GM23338 (cell line): ENCODE measurements at regions not wholly inside any gene's neighbourhood (a gene's known extent, or its start where the extent isn't known, plus 50 kb on each side); places are given as distances from the start of the nearest gene placed in this dataset.

Experiments
- ATAC-seq: fragments of 200-7000 bp; cut with Tn5 transposase; 3 replicates; pipeline ENCODE4 v1.9.1; 2020
- DNase-seq: peaks from one replicate; pipeline ENCODE4 v3.0.0-alpha.2; 2015; ENCODE audit warnings: low spot score
- H2AFZ ChIP-seq: fragments of 200-600 bp; sonication (generic); 2 replicates; pipeline ENCODE4 v1.8.0; 2016; ENCODE audit warnings: antibody characterized with exemption, mild to moderate bottlenecking, moderate library complexity
- H3F3A ChIP-seq: fragments of 200-600 bp; sonication (generic); replicated peaks from 2 replicates; pipeline ENCODE4 v1.8.0; 2017; ENCODE audit warnings: antibody characterized with exemption, mixed run types, low read depth
- H3K27ac ChIP-seq: fragments of 200-600 bp; sonication (generic); 2 replicates; pipeline ENCODE4 v1.6.1; 2016; ENCODE audit warnings: low read depth
- H3K27me3 ChIP-seq: fragments of 200-600 bp; sonication (generic); 2 replicates; pipeline ENCODE4 v1.8.0; 2016; ENCODE audit warnings: mild to moderate bottlenecking, mixed run types, moderate library complexity; ENCODE audit not compliant: insufficient read depth
- H3K36me3 ChIP-seq: fragments of 200-600 bp; sonication (generic); 2 replicates; pipeline ENCODE4 v1.8.0; 2016; ENCODE audit warnings: mild to moderate bottlenecking; ENCODE audit not compliant: insufficient read depth
- H3K4me1 ChIP-seq: fragments of 200-600 bp; sonication (generic); 2 replicates; pipeline ENCODE4 v1.8.0; 2016; ENCODE audit warnings: mild to moderate bottlenecking, moderate library complexity; ENCODE audit not compliant: insufficient read depth
- H3K4me2 ChIP-seq: fragments of 200-600 bp; sonication (generic); 2 replicates; pipeline ENCODE4 v1.7.1; 2017; ENCODE audit warnings: mixed run types
- H3K4me3 ChIP-seq: fragments of 200-600 bp; sonication (generic); 2 replicates; pipeline ENCODE4 v1.6.1; 2016; ENCODE audit warnings: mixed run types
- H3K79me2 ChIP-seq: fragments of 200-600 bp; sonication (generic); replicated peaks from 2 replicates; pipeline ENCODE4 v1.8.0; 2017; ENCODE audit warnings: mild to moderate bottlenecking; ENCODE audit not compliant: insufficient read depth
- H3K9me2 ChIP-seq: fragments of 200-600 bp; sonication (generic); 2 replicates; pipeline ENCODE4 v1.8.0; 2017; ENCODE audit not compliant: insufficient read depth
- H4K20me1 ChIP-seq: fragments of 200-600 bp; sonication (generic); replicated peaks from 2 replicates; pipeline ENCODE4 v1.8.0; 2017; ENCODE audit warnings: mild to moderate bottlenecking; ENCODE audit not compliant: insufficient read depth
- H3K27ac Mint-ChIP-seq: 2 replicates; pipeline ENCODE4 v1.8.0; 2020; ENCODE audit warnings: inconsistent platforms, mild to moderate bottlenecking, moderate library complexity, mixed read lengths
- H3K27me3 Mint-ChIP-seq: 3 replicates; pipeline ENCODE4 v1.8.0; 2022; ENCODE audit warnings: low read depth, mild to moderate bottlenecking, moderate library complexity, mixed read lengths, inconsistent platforms; ENCODE audit not compliant: insufficient read depth, poor library complexity
- H3K36me3 Mint-ChIP-seq: 3 replicates; pipeline ENCODE4 v1.8.0; 2021; ENCODE audit warnings: low read depth, mild to moderate bottlenecking, inconsistent platforms, moderate library complexity, mixed read lengths
- H3K4me1 Mint-ChIP-seq: 3 replicates; pipeline ENCODE4 v1.8.0; 2020; ENCODE audit warnings: mild to moderate bottlenecking, inconsistent platforms, mixed read lengths
- H3K4me3 Mint-ChIP-seq: 3 replicates; pipeline ENCODE4 v1.8.0; 2021; ENCODE audit warnings: moderate library complexity, mild to moderate bottlenecking, inconsistent platforms, mixed read lengths
- H3K9me3 Mint-ChIP-seq: 3 replicates; pipeline ENCODE4 v1.8.0; 2020; ENCODE audit warnings: moderate library complexity, mild to moderate bottlenecking, inconsistent platforms, mixed read lengths
- CREB1 ChIP-seq: fragments of 250-450 bp; sonication (Bioruptor Pico); IDR thresholded peaks from 2 replicates; pipeline ENCODE4 v1.5.0; 2020; ENCODE audit warnings: low read depth, mild to moderate bottlenecking, moderate library complexity
- ETS1 ChIP-seq: IDR thresholded peaks from 2 replicates; pipeline ENCODE4 v1.6.1; 2016; ENCODE audit warnings: antibody characterized with exemption
- EZH2 ChIP-seq: fragments of 200-600 bp; sonication (generic); IDR thresholded peaks from one replicate; pipeline ENCODE4 v1.8.0; 2017; ENCODE audit warnings: antibody characterized with exemption, mild to moderate bottlenecking, low read depth; ENCODE audit not compliant: unreplicated experiment
- EZH2phosphoT487 ChIP-seq: fragments of 200-600 bp; sonication (generic); IDR thresholded peaks from one replicate; pipeline ENCODE4 v1.8.1; 2018; ENCODE audit warnings: antibody characterized with exemption; ENCODE audit not compliant: unreplicated experiment
- JUNB ChIP-seq: IDR thresholded peaks from one replicate; pipeline ENCODE4 v1.6.1; 2016; ENCODE audit warnings: antibody characterized with exemption; ENCODE audit not compliant: unreplicated experiment
- NANOG ChIP-seq: IDR thresholded peaks from 2 replicates; pipeline ENCODE4 v1.6.1; 2016; ENCODE audit warnings: antibody characterized with exemption, borderline replicate concordance
- POLR2AphosphoS5 ChIP-seq: IDR thresholded peaks from 2 replicates; pipeline ENCODE4 v1.6.1; 2016; ENCODE audit warnings: antibody characterized with exemption, low read depth
- REST ChIP-seq: IDR thresholded peaks from one replicate; pipeline ENCODE4 v1.6.1; 2018; ENCODE audit warnings: antibody characterized with exemption; ENCODE audit not compliant: unreplicated experiment
- STAT1 ChIP-seq: IDR thresholded peaks from one replicate; pipeline ENCODE4 v1.6.1; 2016; ENCODE audit warnings: antibody characterized with exemption; ENCODE audit not compliant: unreplicated experiment
- ZNF114 ChIP-seq: fragments of 250-450 bp; sonication (Bioruptor Pico); IDR thresholded peaks from 2 replicates; pipeline ENCODE4 v1.5.0; 2020; ENCODE audit warnings: mild to moderate bottlenecking, moderate library complexity
- ZNF331 ChIP-seq: fragments of 250-450 bp; sonication (Bioruptor Pico); IDR thresholded peaks from 2 replicates; pipeline ENCODE4 v1.5.0; 2020; ENCODE audit warnings: low read depth, mild to moderate bottlenecking, moderate library complexity
- TF ChIP-seq, protein P1 (sequence below): fragments of 250-450 bp; sonication (Bioruptor Pico); IDR thresholded peaks from 2 replicates; pipeline ENCODE4 v1.5.0; 2020; ENCODE audit warnings: mild to moderate bottlenecking, moderate library complexity
- TF ChIP-seq, protein P2 (sequence below), 2 experiments: fragments of 200-600 bp in 1 of 2; sonication (generic) in 1 of 2; conservative IDR thresholded peaks; 2 replicates each; pipeline versions ENCODE4 v1.5.1 to v1.6.1; 2016 to 2017; ENCODE audit warnings: antibody characterized with exemption in 2 of 2, low read depth in 2 of 2, mild to moderate bottlenecking in 2 of 2, moderate library complexity in 1 of 2

- H2AFZ ChIP-seq: no peak overlapping the region
- Mint-ChIP-seq H3K4me1 (peaks cover 7% of the 10 kb centered on the region), H3K27me3 (no peaks in the 10 kb centered on the region), H3K36me3 (peaks cover 6% of the 10 kb centered on the region; the same call in 1 of the 3 replicates), H3K9me3 (peaks cover 3% of the 10 kb centered on the region; the same call in 1 of the 3 replicates), H3K4me3 (no peak overlapping the region), H3K27ac (no peak overlapping the region)
- ATAC-seq: no peak
- H3F3A ChIP-seq: no peaks in the 10 kb centered on the region
- no peak overlapping the region for H3K27ac ChIP-seq
- H3K9me2 ChIP-seq: 0 out of 2 replicates have a peak, but pooled peaks cover 5% of the 10 kb centered on the region
- no peak for TF ChIP-seq NANOG
- TF ChIP-seq ZNF331 (CRISPR knock-in tag): no peak
- TF ChIP-seq STAT1: no peak
- no peak for TF ChIP-seq EZH2phosphoT487
- no peak for TF ChIP-seq CREB1 (CRISPR knock-in tag)
- no peak for TF ChIP-seq EZH2
- TF ChIP-seq, protein P1, sequence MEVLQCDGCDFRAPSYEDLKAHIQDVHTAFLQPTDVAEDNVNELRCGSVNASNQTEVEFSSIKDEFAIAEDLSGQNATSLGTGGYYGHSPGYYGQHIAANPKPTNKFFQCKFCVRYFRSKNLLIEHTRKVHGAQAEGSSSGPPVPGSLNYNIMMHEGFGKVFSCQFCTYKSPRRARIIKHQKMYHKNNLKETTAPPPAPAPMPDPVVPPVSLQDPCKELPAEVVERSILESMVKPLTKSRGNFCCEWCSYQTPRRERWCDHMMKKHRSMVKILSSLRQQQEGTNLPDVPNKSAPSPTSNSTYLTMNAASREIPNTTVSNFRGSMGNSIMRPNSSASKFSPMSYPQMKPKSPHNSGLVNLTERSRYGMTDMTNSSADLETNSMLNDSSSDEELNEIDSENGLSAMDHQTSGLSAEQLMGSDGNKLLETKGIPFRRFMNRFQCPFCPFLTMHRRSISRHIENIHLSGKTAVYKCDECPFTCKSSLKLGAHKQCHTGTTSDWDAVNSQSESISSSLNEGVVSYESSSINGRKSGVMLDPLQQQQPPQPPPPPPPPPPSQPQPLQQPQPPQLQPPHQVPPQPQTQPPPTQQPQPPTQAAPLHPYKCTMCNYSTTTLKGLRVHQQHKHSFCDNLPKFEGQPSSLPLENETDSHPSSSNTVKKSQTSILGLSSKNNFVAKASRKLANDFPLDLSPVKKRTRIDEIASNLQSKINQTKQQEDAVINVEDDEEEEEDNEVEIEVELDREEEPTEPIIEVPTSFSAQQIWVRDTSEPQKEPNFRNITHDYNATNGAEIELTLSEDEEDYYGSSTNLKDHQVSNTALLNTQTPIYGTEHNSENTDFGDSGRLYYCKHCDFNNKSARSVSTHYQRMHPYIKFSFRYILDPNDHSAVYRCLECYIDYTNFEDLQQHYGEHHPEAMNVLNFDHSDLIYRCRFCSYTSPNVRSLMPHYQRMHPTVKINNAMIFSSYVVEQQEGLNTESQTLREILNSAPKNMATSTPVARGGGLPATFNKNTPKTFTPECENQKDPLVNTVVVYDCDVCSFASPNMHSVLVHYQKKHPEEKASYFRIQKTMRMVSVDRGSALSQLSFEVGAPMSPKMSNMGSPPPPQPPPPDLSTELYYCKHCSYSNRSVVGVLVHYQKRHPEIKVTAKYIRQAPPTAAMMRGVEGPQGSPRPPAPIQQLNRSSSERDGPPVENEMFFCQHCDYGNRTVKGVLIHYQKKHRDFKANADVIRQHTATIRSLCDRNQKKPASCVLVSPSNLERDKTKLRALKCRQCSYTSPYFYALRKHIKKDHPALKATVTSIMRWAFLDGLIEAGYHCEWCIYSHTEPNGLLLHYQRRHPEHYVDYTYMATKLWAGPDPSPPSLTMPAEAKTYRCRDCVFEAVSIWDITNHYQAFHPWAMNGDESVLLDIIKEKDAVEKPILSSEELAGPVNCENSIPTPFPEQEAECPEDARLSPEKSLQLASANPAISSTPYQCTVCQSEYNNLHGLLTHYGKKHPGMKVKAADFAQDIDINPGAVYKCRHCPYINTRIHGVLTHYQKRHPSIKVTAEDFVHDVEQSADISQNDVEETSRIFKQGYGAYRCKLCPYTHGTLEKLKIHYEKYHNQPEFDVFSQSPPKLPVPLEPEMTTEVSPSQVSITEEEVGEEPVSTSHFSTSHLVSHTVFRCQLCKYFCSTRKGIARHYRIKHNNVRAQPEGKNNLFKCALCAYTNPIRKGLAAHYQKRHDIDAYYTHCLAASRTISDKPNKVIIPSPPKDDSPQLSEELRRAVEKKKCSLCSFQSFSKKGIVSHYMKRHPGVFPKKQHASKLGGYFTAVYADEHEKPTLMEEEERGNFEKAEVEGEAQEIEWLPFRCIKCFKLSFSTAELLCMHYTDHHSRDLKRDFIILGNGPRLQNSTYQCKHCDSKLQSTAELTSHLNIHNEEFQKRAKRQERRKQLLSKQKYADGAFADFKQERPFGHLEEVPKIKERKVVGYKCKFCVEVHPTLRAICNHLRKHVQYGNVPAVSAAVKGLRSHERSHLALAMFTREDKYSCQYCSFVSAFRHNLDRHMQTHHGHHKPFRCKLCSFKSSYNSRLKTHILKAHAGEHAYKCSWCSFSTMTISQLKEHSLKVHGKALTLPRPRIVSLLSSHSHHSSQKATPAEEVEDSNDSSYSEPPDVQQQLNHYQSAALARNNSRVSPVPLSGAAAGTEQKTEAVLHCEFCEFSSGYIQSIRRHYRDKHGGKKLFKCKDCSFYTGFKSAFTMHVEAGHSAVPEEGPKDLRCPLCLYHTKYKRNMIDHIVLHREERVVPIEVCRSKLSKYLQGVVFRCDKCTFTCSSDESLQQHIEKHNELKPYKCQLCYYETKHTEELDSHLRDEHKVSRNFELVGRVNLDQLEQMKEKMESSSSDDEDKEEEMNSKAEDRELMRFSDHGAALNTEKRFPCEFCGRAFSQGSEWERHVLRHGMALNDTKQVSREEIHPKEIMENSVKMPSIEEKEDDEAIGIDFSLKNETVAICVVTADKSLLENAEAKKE (CRISPR knock-in tag): no peak
- no peak for TF ChIP-seq POLR2AphosphoS5
- TF ChIP-seq, protein P2, sequence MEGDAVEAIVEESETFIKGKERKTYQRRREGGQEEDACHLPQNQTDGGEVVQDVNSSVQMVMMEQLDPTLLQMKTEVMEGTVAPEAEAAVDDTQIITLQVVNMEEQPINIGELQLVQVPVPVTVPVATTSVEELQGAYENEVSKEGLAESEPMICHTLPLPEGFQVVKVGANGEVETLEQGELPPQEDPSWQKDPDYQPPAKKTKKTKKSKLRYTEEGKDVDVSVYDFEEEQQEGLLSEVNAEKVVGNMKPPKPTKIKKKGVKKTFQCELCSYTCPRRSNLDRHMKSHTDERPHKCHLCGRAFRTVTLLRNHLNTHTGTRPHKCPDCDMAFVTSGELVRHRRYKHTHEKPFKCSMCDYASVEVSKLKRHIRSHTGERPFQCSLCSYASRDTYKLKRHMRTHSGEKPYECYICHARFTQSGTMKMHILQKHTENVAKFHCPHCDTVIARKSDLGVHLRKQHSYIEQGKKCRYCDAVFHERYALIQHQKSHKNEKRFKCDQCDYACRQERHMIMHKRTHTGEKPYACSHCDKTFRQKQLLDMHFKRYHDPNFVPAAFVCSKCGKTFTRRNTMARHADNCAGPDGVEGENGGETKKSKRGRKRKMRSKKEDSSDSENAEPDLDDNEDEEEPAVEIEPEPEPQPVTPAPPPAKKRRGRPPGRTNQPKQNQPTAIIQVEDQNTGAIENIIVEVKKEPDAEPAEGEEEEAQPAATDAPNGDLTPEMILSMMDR (conservative IDR thresholded peaks at IDR 0.05; ENCODE audit: low read depth in 2 of 2): no peak
- no peak for TF ChIP-seq REST
- no peak for TF ChIP-seq ZNF114
- TF ChIP-seq JUNB: no peak
- TF ChIP-seq ETS1: no peak
- H3K4me3 ChIP-seq: no peak overlapping the region
- H3K4me1 ChIP-seq: peaks cover 10% of the 10 kb centered on the region
- no peaks in the 10 kb centered on the region for H3K36me3 ChIP-seq
- H3K27me3 ChIP-seq: no peaks in the 10 kb centered on the region
- no peaks in the 10 kb centered on the region for H4K20me1 ChIP-seq
- H3K4me2 ChIP-seq: no peak overlapping the region
- no peak for DNase-seq
- no peaks in the 10 kb centered on the region for H3K79me2 ChIP-seq
Measured at GRCh38 chr6:164700497-164700896, 608.9 kb downstream of the C6orf118 start.
